ENCODE measurements at regions not wholly inside any gene's neighbourhood (a gene's known extent, or its start where the extent isn't known, plus 50 kb on each side); places are given as distances from the start of the nearest gene placed in this dataset.
A peak's percentile ranks its signal among the peaks of the same experiment; 100 is the strongest.

DNA sequence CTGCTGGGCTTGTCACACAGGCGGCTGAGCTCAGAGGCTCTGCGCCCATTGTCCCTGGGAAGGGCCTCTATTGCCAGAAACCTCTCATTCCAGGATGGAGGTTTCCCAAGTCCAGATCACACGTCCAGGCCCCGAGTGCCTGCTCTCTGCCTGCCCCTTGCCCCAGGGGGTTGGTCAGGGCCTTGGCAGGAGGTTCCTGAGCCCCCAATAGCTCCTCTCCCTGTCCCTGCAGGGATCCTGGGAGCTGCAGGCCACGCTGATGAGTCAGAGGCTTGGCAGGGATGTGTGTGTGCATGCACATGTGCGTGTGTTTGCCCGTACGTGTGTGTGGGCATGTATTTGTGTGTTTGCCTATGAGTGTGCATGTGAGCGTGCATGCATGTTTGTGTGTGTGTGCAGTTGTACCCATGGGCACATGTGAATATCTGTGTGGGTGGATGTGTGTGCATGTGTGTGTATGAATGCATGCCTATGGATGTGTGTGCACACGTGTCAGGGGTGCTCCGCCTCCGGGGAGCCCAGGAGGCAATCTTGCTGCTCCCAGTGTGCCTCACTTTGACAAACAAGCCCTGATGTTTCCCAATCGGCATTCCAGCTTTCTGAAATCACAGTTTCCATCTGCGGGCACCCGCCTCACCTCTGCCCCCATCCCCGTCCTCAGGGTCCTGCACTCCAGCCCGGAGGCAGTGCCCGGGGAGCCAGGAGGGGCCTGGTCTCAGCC, 98.4 kb upstream of the GSE1 start (continued):
- TF ChIP-seq FOXK1 (CRISPR knock-in tag; IDR thresholded peaks at IDR 0.05; ENCODE audit: borderline replicate concordance, low read depth): peak; percentile 90
- TF ChIP-seq ZNF781 (CRISPR knock-in tag; IDR thresholded peaks at IDR 0.05; ENCODE audit: borderline replicate concordance, not compliant biosample characterization): peak; percentile 84
- TF ChIP-seq, protein P1, sequence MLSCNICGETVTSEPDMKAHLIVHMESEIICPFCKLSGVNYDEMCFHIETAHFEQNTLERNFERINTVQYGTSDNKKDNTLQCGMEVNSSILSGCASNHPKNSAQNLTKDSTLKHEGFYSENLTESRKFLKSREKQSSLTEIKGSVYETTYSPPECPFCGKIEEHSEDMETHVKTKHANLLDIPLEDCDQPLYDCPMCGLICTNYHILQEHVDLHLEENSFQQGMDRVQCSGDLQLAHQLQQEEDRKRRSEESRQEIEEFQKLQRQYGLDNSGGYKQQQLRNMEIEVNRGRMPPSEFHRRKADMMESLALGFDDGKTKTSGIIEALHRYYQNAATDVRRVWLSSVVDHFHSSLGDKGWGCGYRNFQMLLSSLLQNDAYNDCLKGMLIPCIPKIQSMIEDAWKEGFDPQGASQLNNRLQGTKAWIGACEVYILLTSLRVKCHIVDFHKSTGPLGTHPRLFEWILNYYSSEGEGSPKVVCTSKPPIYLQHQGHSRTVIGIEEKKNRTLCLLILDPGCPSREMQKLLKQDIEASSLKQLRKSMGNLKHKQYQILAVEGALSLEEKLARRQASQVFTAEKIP (CRISPR knock-in tag; IDR thresholded peaks at IDR 0.05; ENCODE audit: borderline replicate concordance): no peak
- TF ChIP-seq ZBTB42 (CRISPR knock-in tag; IDR thresholded peaks at IDR 0.05): no peak
- no peak; the same call in 1 of the 2 replicates for TF ChIP-seq ZSCAN30 (CRISPR knock-in tag; IDR thresholded peaks at IDR 0.05)
- TF ChIP-seq STAT5B (CRISPR knock-in tag; IDR thresholded peaks at IDR 0.05): no peak
- peak; percentile 97 for TF ChIP-seq ZSCAN31 (CRISPR knock-in tag; IDR thresholded peaks at IDR 0.05; ENCODE audit: low read depth)
- TF ChIP-seq ZNF530 (CRISPR knock-in tag; IDR thresholded peaks at IDR 0.05; ENCODE audit: low read depth): no peak
- TF ChIP-seq FOSL1 (CRISPR knock-in tag; IDR thresholded peaks at IDR 0.05; ENCODE audit: borderline replicate concordance): peak; percentile 88
- no peak for TF ChIP-seq MBD4 (IDR thresholded peaks at IDR 0.05; ENCODE audit: borderline replicate concordance, low read length)
- peak; percentile 69; the same call in 1 of the 2 replicates for TF ChIP-seq CBX5 (CRISPR knock-in tag; IDR thresholded peaks at IDR 0.05; ENCODE audit: borderline replicate concordance)
- peak; percentile 95 for TF ChIP-seq HINFP (CRISPR knock-in tag; IDR thresholded peaks at IDR 0.05; ENCODE audit: low read depth)
- 0 out of 2 replicates have a peak, but pooled peaks have one; percentile 59 for TF ChIP-seq ZNF30 (CRISPR knock-in tag; IDR thresholded peaks at IDR 0.05)
